H9 (cell line): ENCODE measurements at regions not wholly inside any gene's neighbourhood (a gene's known extent, or its start where the extent isn't known, plus 50 kb on each side); places are given as distances from the start of the nearest gene placed in this dataset.

ENCODE experiments used
- DNase-seq: peaks from one replicate; pipeline ENCODE4 v3.0.0-alpha.2; 2017
- H2AFZ ChIP-seq: one replicate; pipeline ENCODE4 v1.6.1; 2013; ENCODE audit warnings: mild to moderate bottlenecking, low read length, control low read depth, moderate library complexity
- H2AK5ac ChIP-seq: 2 replicates; pipeline ENCODE4 v1.6.1; 2013; ENCODE audit warnings: low read length, control low read depth, mixed read lengths; ENCODE audit not compliant: insufficient read length
- H2BK120ac ChIP-seq: one replicate; pipeline ENCODE4 v1.6.1; 2013; ENCODE audit warnings: low read depth, mild to moderate bottlenecking, low read length, control low read depth, inconsistent platforms; ENCODE audit not compliant: poor library complexity, severe bottlenecking
- H2BK12ac ChIP-seq: 2 replicates; pipeline ENCODE4 v1.6.1; 2013; ENCODE audit warnings: low read length, control low read depth, mixed read lengths, low read depth; ENCODE audit not compliant: insufficient read length
- H2BK15ac ChIP-seq: 2 replicates; pipeline ENCODE4 v1.6.1; 2013; ENCODE audit warnings: low read depth, low read length, control low read depth
- H2BK20ac ChIP-seq: one replicate; pipeline ENCODE4 v1.6.1; 2013; ENCODE audit warnings: low read depth, mild to moderate bottlenecking, low read length, control low read depth, inconsistent platforms; ENCODE audit not compliant: poor library complexity, severe bottlenecking
- H2BK5ac ChIP-seq: 2 replicates; pipeline ENCODE4 v1.6.1; 2013; ENCODE audit warnings: low read length, control low read depth, mixed read lengths; ENCODE audit not compliant: insufficient read length
- H3K14ac ChIP-seq: 2 replicates; pipeline ENCODE4 v1.6.1; 2013; ENCODE audit warnings: low read length, control low read depth; ENCODE audit not compliant: insufficient read depth
- H3K18ac ChIP-seq: 2 replicates; pipeline ENCODE4 v1.6.1; 2013; ENCODE audit warnings: low read depth, mild to moderate bottlenecking, mixed read lengths, low read length, control low read depth; ENCODE audit not compliant: insufficient read length
- H3K23ac ChIP-seq: 2 replicates; pipeline ENCODE4 v1.6.1; 2013; ENCODE audit warnings: low read length, control low read depth, mixed read lengths, low read depth; ENCODE audit not compliant: insufficient read length
- H3K23me2 ChIP-seq: 2 replicates; pipeline ENCODE4 v1.6.1; 2013; ENCODE audit warnings: low read depth, mild to moderate bottlenecking, mixed read lengths, low read length, control low read depth; ENCODE audit not compliant: insufficient read length, poor library complexity, severe bottlenecking
- H3K27ac ChIP-seq: 2 replicates; pipeline ENCODE4 v1.5.1; 2013; ENCODE audit warnings: low read length, control low read depth, mixed read lengths, low read depth; ENCODE audit not compliant: insufficient read length
- H3K27me3 ChIP-seq: 2 replicates; pipeline ENCODE4 v1.6.1; 2013; ENCODE audit warnings: low read length, control low read depth, inconsistent platforms; ENCODE audit not compliant: insufficient read depth
- H3K4ac ChIP-seq: 2 replicates; pipeline ENCODE4 v1.6.1; 2013; ENCODE audit warnings: low read depth, mild to moderate bottlenecking, control low read depth, inconsistent platforms, low read length, moderate library complexity
- H3K4me1 ChIP-seq: 2 replicates; pipeline ENCODE4 v1.6.1; 2013; ENCODE audit warnings: low read length, control low read depth, inconsistent platforms; ENCODE audit not compliant: insufficient read depth
- H3K4me2 ChIP-seq: 2 replicates; pipeline ENCODE4 v1.6.1; 2013; ENCODE audit warnings: low read length, control low read depth, mixed read lengths; ENCODE audit not compliant: insufficient read length, insufficient read depth
- H3K56ac ChIP-seq: 2 replicates; pipeline ENCODE4 v1.6.1; 2013; ENCODE audit warnings: low read depth, mild to moderate bottlenecking, mixed read lengths, low read length, control low read depth; ENCODE audit not compliant: insufficient read length
- H3K79me1 ChIP-seq: 2 replicates; pipeline ENCODE4 v1.6.1; 2013; ENCODE audit warnings: low read depth, mild to moderate bottlenecking, moderate library complexity, low read length, control low read depth, inconsistent platforms; ENCODE audit not compliant: insufficient read depth, poor library complexity, severe bottlenecking
- H3K79me2 ChIP-seq: 2 replicates; pipeline ENCODE4 v1.6.1; 2013; ENCODE audit warnings: low read length, control low read depth, inconsistent platforms; ENCODE audit not compliant: insufficient read depth
- H3K9ac ChIP-seq: 2 replicates; pipeline ENCODE4 v1.6.1; 2013; ENCODE audit warnings: low read length, control low read depth, mixed read lengths; ENCODE audit not compliant: insufficient read length; ENCODE audit errors: extremely low read depth
- H3K9me3 ChIP-seq: one replicate; pipeline ENCODE4 v1.6.1; 2013; ENCODE audit warnings: low read depth, low read length, inconsistent platforms; ENCODE audit not compliant: control insufficient read depth
- H3T11ph ChIP-seq: one replicate; pipeline ENCODE4 v1.6.1; 2013; ENCODE audit warnings: mild to moderate bottlenecking, low read length, control low read depth, inconsistent platforms
- H4K20me1 ChIP-seq: one replicate; pipeline ENCODE4 v1.6.1; 2013; ENCODE audit not compliant: control insufficient read depth, insufficient read length, insufficient read depth
- H4K5ac ChIP-seq: 2 replicates; pipeline ENCODE4 v1.6.1; 2013; ENCODE audit warnings: low read depth, mild to moderate bottlenecking, mixed read lengths, low read length, control low read depth; ENCODE audit not compliant: insufficient read length
- H4K8ac ChIP-seq: replicated peaks from 2 replicates; pipeline ENCODE4 v1.6.1; 2013; ENCODE audit warnings: low read length, control low read depth, mixed read lengths, low read depth; ENCODE audit not compliant: insufficient read length
- H4K91ac ChIP-seq: 2 replicates; pipeline ENCODE4 v1.6.1; 2013; ENCODE audit warnings: low read depth, mild to moderate bottlenecking, moderate library complexity, mixed read lengths, low read length, control low read depth; ENCODE audit not compliant: insufficient read length
- H3K27ac Mint-ChIP-seq, 3 experiments: 2 replicates in 2 of 3; 3 replicates in 1 of 3; pipeline ENCODE4 v1.8.0; 2020 to 2021; ENCODE audit warnings: mixed read lengths in 3 of 3, mild to moderate bottlenecking in 1 of 3, moderate library complexity in 1 of 3
- H3K27me3 Mint-ChIP-seq: 2 replicates; pipeline ENCODE4 v1.8.0; 2021; ENCODE audit warnings: low read depth, mild to moderate bottlenecking, moderate library complexity, mixed read lengths
- H3K36me3 Mint-ChIP-seq, 3 experiments: 2 replicates in 2 of 3; 3 replicates in 1 of 3; pipeline ENCODE4 v1.8.0; 2020 to 2021; ENCODE audit warnings: low read depth in 3 of 3, mixed read lengths in 3 of 3; ENCODE audit not compliant: insufficient read depth in 1 of 3
- H3K4me1 Mint-ChIP-seq, 2 experiments: 2 replicates each; pipeline ENCODE4 v1.8.0; 2020; ENCODE audit warnings: mixed read lengths in 2 of 2
- H3K4me3 Mint-ChIP-seq, 2 experiments: 2 replicates in 1 of 2; 3 replicates in 1 of 2; pipeline ENCODE4 v1.8.0; 2020 to 2021; ENCODE audit warnings: mild to moderate bottlenecking in 2 of 2, mixed read lengths in 2 of 2, moderate library complexity in 1 of 2
- H3K9me3 Mint-ChIP-seq, 2 experiments: 2 replicates in 1 of 2; 3 replicates in 1 of 2; pipeline ENCODE4 v1.8.0; 2020; ENCODE audit warnings: mild to moderate bottlenecking in 2 of 2, mixed read lengths in 2 of 2, moderate library complexity in 1 of 2
- CTCF ChIP-seq: fragments of 200-600 bp; sonication (generic); conservative IDR thresholded peaks from 3 replicates; pipeline ENCODE4 v1.8.0; 2021; ENCODE audit warnings: antibody characterized with exemption, mild to moderate bottlenecking
- WGBS: extraction: QIAGEN DNeasy Blood & Tissue Kit; methylation state at CpG from one replicate; pipeline ENCODE4 v1.1.7; 2013; ENCODE audit warnings: missing lambda C conversion rate, low lambda C conversion rate, mixed read lengths; ENCODE audit not compliant: insufficient read length; ENCODE audit errors: extremely low coverage; 5-methylcytosine and 5-hydroxymethylcytosine counted together

- Histone ChIP-seq H3K23me2 (no peaks in the 10 kb centered on the region), H2BK5ac (no peak overlapping the region), H3K9ac (no peak overlapping the region), H2AFZ (no peak overlapping the region), H3K4ac (no peak overlapping the region), H3K56ac (no peak overlapping the region), H4K20me1 (no peaks in the 10 kb centered on the region), H3K14ac (no peak overlapping the region), H4K8ac (no peak overlapping the region), H2BK15ac (no peak overlapping the region), H3K79me1 (no peaks in the 10 kb centered on the region), H2BK120ac (no peak overlapping the region), H3K27ac (no peak overlapping the region), H2BK12ac (no peak overlapping the region), H3K27me3 (no peaks in the 10 kb centered on the region), H3K18ac (no peak overlapping the region), H3K9me3 (no peaks in the 10 kb centered on the region), H2BK20ac (no peak overlapping the region), H3K4me1 (no peaks in the 10 kb centered on the region), H3K4me2 (no peak overlapping the region), H4K91ac (no peak overlapping the region), H4K5ac (no peak overlapping the region), H2AK5ac (no peak overlapping the region), H3T11ph (no peak overlapping the region), H3K23ac (no peak overlapping the region), H3K79me2 (no peaks in the 10 kb centered on the region)
- no peaks in the 10 kb centered on the region for H3K9me3 Mint-ChIP-seq
- H3K4me3 Mint-ChIP-seq, result no peak overlapping the region
- WGBS, result no CpG with 5 or more reads among the region's 5 CpGs
- H3K4me1 Mint-ChIP-seq, result no peaks in the 10 kb centered on the region; a peak in 2 of 4 replicates
- H3K36me3 Mint-ChIP-seq, result no peaks in the 10 kb centered on the region
- DNase-seq, result no peak
- no peaks in the 10 kb centered on the region for H3K27me3 Mint-ChIP-seq
- no peak for TF ChIP-seq CTCF
- H3K27ac Mint-ChIP-seq, result no peak overlapping the region
Measured at GRCh38 chr9:79049371-79049770, 522.4 kb upstream of the TLE4 start.
